ENCODE measurements at regions not wholly inside any gene's neighbourhood (a gene's known extent, or its start where the extent isn't known, plus 50 kb on each side); places are given as distances from the start of the nearest gene placed in this dataset.

DNA sequence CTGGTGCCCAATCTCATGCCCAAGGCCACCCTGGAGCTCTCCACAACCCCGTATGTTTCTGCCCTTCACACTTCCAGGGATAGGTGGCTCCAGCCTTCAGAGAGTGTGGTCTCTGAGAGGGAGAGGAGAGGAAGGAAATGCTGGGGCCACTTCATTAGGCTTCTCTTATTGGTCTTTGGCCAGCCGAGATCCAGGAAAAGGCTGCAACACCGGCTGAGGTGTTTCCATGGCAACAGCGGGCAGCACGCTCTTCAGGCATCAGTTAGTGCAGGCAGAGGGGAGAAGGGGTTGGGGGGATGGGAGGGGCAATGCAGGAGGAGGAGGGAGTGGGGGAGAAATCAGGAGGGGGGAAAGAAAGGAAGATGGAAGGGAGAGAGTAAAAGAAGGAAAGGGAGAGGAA is 275.1 kb upstream of the GJB5 start:
- H3K4me3 ChIP-seq (ENCODE audit: low read depth, low read length) = no peak overlapping the region
- TF ChIP-seq, protein P1, sequence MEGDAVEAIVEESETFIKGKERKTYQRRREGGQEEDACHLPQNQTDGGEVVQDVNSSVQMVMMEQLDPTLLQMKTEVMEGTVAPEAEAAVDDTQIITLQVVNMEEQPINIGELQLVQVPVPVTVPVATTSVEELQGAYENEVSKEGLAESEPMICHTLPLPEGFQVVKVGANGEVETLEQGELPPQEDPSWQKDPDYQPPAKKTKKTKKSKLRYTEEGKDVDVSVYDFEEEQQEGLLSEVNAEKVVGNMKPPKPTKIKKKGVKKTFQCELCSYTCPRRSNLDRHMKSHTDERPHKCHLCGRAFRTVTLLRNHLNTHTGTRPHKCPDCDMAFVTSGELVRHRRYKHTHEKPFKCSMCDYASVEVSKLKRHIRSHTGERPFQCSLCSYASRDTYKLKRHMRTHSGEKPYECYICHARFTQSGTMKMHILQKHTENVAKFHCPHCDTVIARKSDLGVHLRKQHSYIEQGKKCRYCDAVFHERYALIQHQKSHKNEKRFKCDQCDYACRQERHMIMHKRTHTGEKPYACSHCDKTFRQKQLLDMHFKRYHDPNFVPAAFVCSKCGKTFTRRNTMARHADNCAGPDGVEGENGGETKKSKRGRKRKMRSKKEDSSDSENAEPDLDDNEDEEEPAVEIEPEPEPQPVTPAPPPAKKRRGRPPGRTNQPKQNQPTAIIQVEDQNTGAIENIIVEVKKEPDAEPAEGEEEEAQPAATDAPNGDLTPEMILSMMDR (IDR thresholded peaks at IDR 0.05; ENCODE audit: low read depth, low read length) = no peak

- TF ChIP-seq, protein P1 (IDR thresholded peaks at IDR 0.05; ENCODE audit: low read depth, low read length) = no peak
Measured at GRCh38 chr1:34488080-34488708, 266.7 kb upstream of the GJB5 start.

GRCh38 chr1:34500451-34500850 is 254.4 kb upstream of the GJB5 start:
- no peak overlapping the region for H3K4me3 ChIP-seq (ENCODE audit: low read depth, low read length)
- TF ChIP-seq, protein P1 (IDR thresholded peaks at IDR 0.05; ENCODE audit: low read depth, low read length) = no peak

More at GRCh38 chr1:34488080-34488708, 266.7 kb upstream of the GJB5 start:
- no peak overlapping the region for H3K4me3 ChIP-seq (ENCODE audit: low read depth, low read length)

GRCh38 chr1:34511802-34512201 is 243.0 kb upstream of the GJB5 start:
- no peak overlapping the region for H3K4me3 ChIP-seq (ENCODE audit: low read depth, low read length)
- TF ChIP-seq, protein P1 (IDR thresholded peaks at IDR 0.05; ENCODE audit: low read depth, low read length) = no peak

DNA sequence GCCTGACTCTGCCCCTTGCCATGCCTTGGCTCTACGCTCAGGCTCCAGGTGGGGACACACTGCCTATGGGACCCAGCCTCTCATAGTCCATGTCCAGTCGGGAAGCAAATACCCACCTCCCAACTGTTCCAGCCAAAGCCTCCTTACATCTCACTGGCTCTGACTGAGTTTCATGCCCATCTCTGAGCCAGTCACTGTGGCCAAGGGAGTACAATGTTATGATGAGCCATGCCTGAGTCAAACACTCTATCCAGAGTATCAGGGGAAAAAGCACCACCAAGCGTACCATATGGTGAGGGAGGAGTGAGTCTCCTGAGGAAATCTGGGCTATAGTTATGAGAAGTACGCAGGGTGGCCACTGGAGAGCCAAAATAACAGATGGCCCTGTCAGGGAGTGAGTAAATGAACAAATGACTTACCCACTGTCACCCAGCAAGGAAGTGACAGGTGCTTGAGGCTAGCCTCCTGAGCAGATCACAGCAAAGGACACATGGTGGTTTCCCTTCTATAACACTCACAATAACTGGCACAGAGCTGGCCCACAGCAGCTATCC is 236.6 kb upstream of the GJB5 start:
- H3K4me3 ChIP-seq (ENCODE audit: low read depth, low read length) = no peak overlapping the region

DNA sequence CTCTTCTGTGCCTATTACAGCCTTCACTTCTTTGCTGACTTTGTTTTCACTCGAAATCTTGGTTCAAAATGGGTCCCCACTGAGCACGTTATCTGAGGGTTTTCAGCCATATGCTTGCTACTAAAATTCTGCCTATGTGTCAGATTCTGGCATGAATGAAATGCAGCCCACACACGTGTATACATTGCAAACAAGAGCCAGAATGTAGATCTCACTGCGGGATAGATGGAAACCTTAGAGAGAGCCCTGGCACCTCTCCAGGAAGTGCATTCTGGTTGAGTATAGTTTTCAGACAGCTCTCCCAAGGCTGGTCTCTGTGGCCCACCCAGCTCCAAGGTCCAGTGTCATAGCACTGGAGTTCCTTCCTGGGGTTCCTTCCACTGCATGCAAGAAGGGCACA is 234.7 kb upstream of the GJB5 start:
- TF ChIP-seq, protein P1 (IDR thresholded peaks at IDR 0.05; ENCODE audit: low read depth, low read length) = no peak
- no peak overlapping the region for H3K4me3 ChIP-seq (ENCODE audit: low read depth, low read length)

More for the DNA sequence above, 236.6 kb upstream of the GJB5 start:
- TF ChIP-seq, protein P1 (IDR thresholded peaks at IDR 0.05; ENCODE audit: low read depth, low read length) = no peak

DNA sequence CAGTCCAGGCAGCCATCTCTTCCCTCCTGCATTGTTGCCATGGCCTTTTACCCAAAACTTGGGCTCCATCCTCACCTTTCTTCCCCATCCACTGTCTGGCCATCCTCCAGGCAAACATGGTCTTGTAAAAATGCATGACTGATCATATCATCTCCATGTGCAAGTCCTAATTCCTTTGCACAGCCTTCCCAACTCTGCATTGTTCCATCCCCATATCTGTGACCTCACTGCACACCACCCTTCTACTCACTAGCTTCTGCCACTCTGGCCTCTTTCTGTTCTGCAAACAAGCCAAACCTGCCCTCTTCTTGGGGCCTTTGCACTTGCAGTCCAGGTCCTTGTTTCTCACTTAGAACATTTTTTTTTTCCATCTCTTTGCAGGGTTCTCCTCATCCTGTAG is 230.1 kb upstream of the GJB5 start:
- H3K4me3 ChIP-seq (ENCODE audit: low read depth, low read length) = no peak overlapping the region
- TF ChIP-seq, protein P1 (IDR thresholded peaks at IDR 0.05; ENCODE audit: low read depth, low read length) = no peak
